Smooth muscle cell (in vitro differentiated cells): ENCODE measurements at regions not wholly inside any gene's neighbourhood (a gene's known extent, or its start where the extent isn't known, plus 50 kb on each side); places are given as distances from the start of the nearest gene placed in this dataset.

ENCODE experiments used
- DNase-seq: peaks from one replicate; lab custom pipeline; 2025; ENCODE audit not compliant: unreplicated experiment; lab: John Stamatoyannopoulos, UW
- H2AFZ ChIP-seq: fragments of 200-600 bp; sonication (generic); 2 replicates; pipeline ENCODE4 v1.6.0; 2016; ENCODE audit warnings: antibody characterized with exemption, low read depth, mild to moderate bottlenecking
- H3F3A ChIP-seq: fragments of 200-600 bp; sonication (generic); 2 replicates; pipeline ENCODE4 v1.6.0; 2017; ENCODE audit warnings: antibody characterized with exemption, low read depth
- H3K27ac ChIP-seq: fragments of 200-600 bp; sonication (generic); 2 replicates; pipeline ENCODE4 v1.5.1; 2016; ENCODE audit warnings: low read depth, mild to moderate bottlenecking
- H3K27me3 ChIP-seq: fragments of 200-600 bp; sonication (generic); 2 replicates; pipeline ENCODE4 v1.6.1; 2016; ENCODE audit warnings: low read depth, mild to moderate bottlenecking
- H3K36me3 ChIP-seq: fragments of 200-600 bp; sonication (generic); 2 replicates; pipeline ENCODE4 v1.5.1; 2016; ENCODE audit warnings: low read depth
- H3K4me1 ChIP-seq: fragments of 200-600 bp; sonication (generic); 2 replicates; pipeline ENCODE4 v1.5.1; 2016; ENCODE audit warnings: low read depth
- H3K4me2 ChIP-seq: fragments of 200-600 bp; sonication (generic); 2 replicates; pipeline ENCODE4 v1.6.0; 2016; ENCODE audit warnings: mild to moderate bottlenecking
- H3K4me3 ChIP-seq: fragments of 200-600 bp; sonication (generic); 2 replicates; pipeline ENCODE4 v1.5.1; 2016; ENCODE audit warnings: mild to moderate bottlenecking
- H3K79me2 ChIP-seq: fragments of 200-600 bp; sonication (generic); 2 replicates; pipeline ENCODE4 v1.6.0; 2016; ENCODE audit warnings: low read depth, mild to moderate bottlenecking
- H3K9ac ChIP-seq: fragments of 200-600 bp; sonication (generic); 2 replicates; pipeline ENCODE4 v1.6.0; 2016; ENCODE audit warnings: low read depth
- H3K9me3 ChIP-seq: fragments of 200-600 bp; sonication (generic); replicated peaks from 2 replicates; pipeline ENCODE4 v1.5.1; 2016; ENCODE audit warnings: low read depth
- H4K20me1 ChIP-seq: fragments of 200-600 bp; sonication (generic); 2 replicates; pipeline ENCODE4 v1.6.0; 2016; ENCODE audit warnings: low read depth
- WGBS: methylation state at CpG from one replicate; pipeline ENCODE4 v1.1.7; 2016; ENCODE audit warnings: low lambda C conversion rate; 5-methylcytosine and 5-hydroxymethylcytosine counted together
- TF ChIP-seq, protein P1 (sequence below): fragments of 200-600 bp; sonication (generic); IDR thresholded peaks from 2 replicates; pipeline ENCODE4 v1.5.1; 2017; ENCODE audit warnings: borderline replicate concordance, mild to moderate bottlenecking, antibody characterized with exemption; ENCODE audit not compliant: insufficient read depth, poor library complexity, severe bottlenecking

GRCh38 chr3:25239042-25239441 is 189.0 kb upstream of the RARB start:
- no peak for DNase-seq
- WGBS, result 93% methylated on average over 1 of the region's 1 CpG
- Histone ChIP-seq H4K20me1 (no peaks in the 10 kb centered on the region), H3K27me3 (no peaks in the 10 kb centered on the region), H3K9me3 (peaks cover 5% of the 10 kb centered on the region), H3K4me2 (no peak overlapping the region), H3K36me3 (peaks cover 3% of the 10 kb centered on the region), H3K9ac (no peak overlapping the region), H3F3A (peaks cover 13% of the 10 kb centered on the region), H2AFZ (no peak overlapping the region), H3K4me1 (peaks cover 18% of the 10 kb centered on the region), H3K79me2 (no peaks in the 10 kb centered on the region), H3K27ac (no peak overlapping the region), H3K4me3 (no peak overlapping the region)
- TF ChIP-seq, protein P1, sequence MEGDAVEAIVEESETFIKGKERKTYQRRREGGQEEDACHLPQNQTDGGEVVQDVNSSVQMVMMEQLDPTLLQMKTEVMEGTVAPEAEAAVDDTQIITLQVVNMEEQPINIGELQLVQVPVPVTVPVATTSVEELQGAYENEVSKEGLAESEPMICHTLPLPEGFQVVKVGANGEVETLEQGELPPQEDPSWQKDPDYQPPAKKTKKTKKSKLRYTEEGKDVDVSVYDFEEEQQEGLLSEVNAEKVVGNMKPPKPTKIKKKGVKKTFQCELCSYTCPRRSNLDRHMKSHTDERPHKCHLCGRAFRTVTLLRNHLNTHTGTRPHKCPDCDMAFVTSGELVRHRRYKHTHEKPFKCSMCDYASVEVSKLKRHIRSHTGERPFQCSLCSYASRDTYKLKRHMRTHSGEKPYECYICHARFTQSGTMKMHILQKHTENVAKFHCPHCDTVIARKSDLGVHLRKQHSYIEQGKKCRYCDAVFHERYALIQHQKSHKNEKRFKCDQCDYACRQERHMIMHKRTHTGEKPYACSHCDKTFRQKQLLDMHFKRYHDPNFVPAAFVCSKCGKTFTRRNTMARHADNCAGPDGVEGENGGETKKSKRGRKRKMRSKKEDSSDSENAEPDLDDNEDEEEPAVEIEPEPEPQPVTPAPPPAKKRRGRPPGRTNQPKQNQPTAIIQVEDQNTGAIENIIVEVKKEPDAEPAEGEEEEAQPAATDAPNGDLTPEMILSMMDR, result no peak

GRCh38 chr3:25246913-25247312 is 181.2 kb upstream of the RARB start:
- H3K9me3 ChIP-seq, result peaks cover 10% of the 10 kb centered on the region
- no peaks in the 10 kb centered on the region for H4K20me1 ChIP-seq
- no peaks in the 10 kb centered on the region for H3K4me1 ChIP-seq
- no peak for DNase-seq
- H2AFZ ChIP-seq, result no peak overlapping the region
- H3K36me3 ChIP-seq, result peaks cover 11% of the 10 kb centered on the region
- no peak overlapping the region for H3K4me2 ChIP-seq
- H3K27ac ChIP-seq, result no peak overlapping the region
- no peaks in the 10 kb centered on the region for H3F3A ChIP-seq
- TF ChIP-seq, protein P1, result no peak
- no peak overlapping the region for H3K9ac ChIP-seq
- H3K79me2 ChIP-seq, result no peaks in the 10 kb centered on the region
- H3K4me3 ChIP-seq, result no peak overlapping the region
- H3K27me3 ChIP-seq, result no peaks in the 10 kb centered on the region
- WGBS, result 67% methylated on average over 5 of the region's 5 CpGs

- H2AFZ ChIP-seq, result no peak overlapping the region
- H3K36me3 ChIP-seq, result peaks cover 11% of the 10 kb centered on the region
- TF ChIP-seq, protein P1, result no peak
- no peaks in the 10 kb centered on the region for H3K79me2 ChIP-seq
- no peak overlapping the region for H3K4me3 ChIP-seq
- H3K27me3 ChIP-seq, result no peaks in the 10 kb centered on the region
- peaks cover 5% of the 10 kb centered on the region for H3K9me3 ChIP-seq
- WGBS, result 94% methylated on average over 1 of the region's 1 CpG
- no peak overlapping the region for H3K9ac ChIP-seq
- H3K4me2 ChIP-seq, result no peak overlapping the region
- no peaks in the 10 kb centered on the region for H4K20me1 ChIP-seq
- DNase-seq, result no peak
- H3K27ac ChIP-seq, result no peak overlapping the region
- no peaks in the 10 kb centered on the region for H3K4me1 ChIP-seq
- no peaks in the 10 kb centered on the region for H3F3A ChIP-seq
Measured at GRCh38 chr3:25252291-25252690, 175.8 kb upstream of the RARB start.

- Histone ChIP-seq H3F3A (no peaks in the 10 kb centered on the region), H3K27me3 (no peaks in the 10 kb centered on the region), H3K79me2 (no peaks in the 10 kb centered on the region), H3K9ac (no peak overlapping the region), H3K27ac (no peak overlapping the region), H3K4me2 (no peak overlapping the region), H3K36me3 (no peaks in the 10 kb centered on the region), H3K9me3 (no peaks in the 10 kb centered on the region), H4K20me1 (no peaks in the 10 kb centered on the region), H2AFZ (no peak overlapping the region), H3K4me3 (no peak overlapping the region), H3K4me1 (peaks cover 8% of the 10 kb centered on the region)
- 64% methylated on average over 2 of the region's 2 CpGs for WGBS
- TF ChIP-seq, protein P1, result no peak
- DNase-seq, result no peak
Measured at GRCh38 chr3:25257026-25257425, 171.0 kb upstream of the RARB start.
